GM21825 (cell line): ENCODE measurements at regions not wholly inside any gene's neighbourhood (a gene's known extent, or its start where the extent isn't known, plus 50 kb on each side); places are given as distances from the start of the nearest gene placed in this dataset.

Experiments
- ATAC-seq: cut with Tn5 transposase; IDR thresholded peaks from one replicate; pipeline ENCODE4 v1.9.1; 2021; ENCODE audit warnings: mild to moderate bottlenecking, moderate library complexity; ENCODE audit not compliant: unreplicated experiment

- no peak for ATAC-seq
These were observed 495.1 kb downstream of the PLPP3 start for GRCh38 chr1:56084246-56084645.

GRCh38 chr1:56081736-56082135 lies 497.6 kb downstream of the PLPP3 start:
- no peak for ATAC-seq

GRCh38 chr1:56081173-56081572 lies 498.2 kb downstream of the PLPP3 start:
- no peak for ATAC-seq

GRCh38 chr1:56080123-56080522 lies 499.2 kb downstream of the PLPP3 start:
- ATAC-seq = no peak

- ATAC-seq = no peak
These were observed 500.0 kb downstream of the PLPP3 start for GRCh38 chr1:56079391-56079790.

GRCh38 chr1:56077206-56077605 lies 502.2 kb downstream of the PLPP3 start:
- no peak for ATAC-seq

- ATAC-seq = no peak
These were observed 505.2 kb downstream of the PLPP3 start for GRCh38 chr1:56074007-56074651.

- no peak for ATAC-seq
These were observed 505.8 kb downstream of the PLPP3 start for GRCh38 chr1:56073614-56074006.

- no peak for ATAC-seq
These were observed 506.2 kb downstream of the PLPP3 start for GRCh38 chr1:56073206-56073605.

GRCh38 chr1:56072310-56072709 lies 507.1 kb downstream of the PLPP3 start:
- no peak for ATAC-seq

GRCh38 chr1:56071351-56071750 lies 508.0 kb downstream of the PLPP3 start:
- no peak for ATAC-seq

- no peak for ATAC-seq
These were observed 508.8 kb downstream of the PLPP3 start for GRCh38 chr1:56070601-56071000.

GRCh38 chr1:56069824-56070223 lies 509.5 kb downstream of the PLPP3 start:
- ATAC-seq = no peak

GRCh38 chr1:56068908-56069307 lies 510.5 kb downstream of the PLPP3 start:
- no peak for ATAC-seq

GRCh38 chr1:56068210-56068609 lies 511.2 kb downstream of the PLPP3 start:
- ATAC-seq = no peak

- ATAC-seq = no peak
These were observed 513.6 kb downstream of the PLPP3 start for GRCh38 chr1:56065729-56066128.

- no peak for ATAC-seq
These were observed 514.7 kb downstream of the PLPP3 start for GRCh38 chr1:56064705-56065104.

GRCh38 chr1:56063461-56063860 lies 515.9 kb downstream of the PLPP3 start:
- ATAC-seq = no peak

- ATAC-seq = no peak
These were observed 516.7 kb downstream of the PLPP3 start for GRCh38 chr1:56062625-56063024.

GRCh38 chr1:56061824-56062223 lies 517.5 kb downstream of the PLPP3 start:
- no peak for ATAC-seq

GRCh38 chr1:56060906-56061305 lies 518.5 kb downstream of the PLPP3 start:
- ATAC-seq = no peak

GRCh38 chr1:56057466-56058405 lies 521.6 kb downstream of the PLPP3 start:
- ATAC-seq = no peak
